GDM1 (cell line): ENCODE measurements at regions not wholly inside any gene's neighbourhood (a gene's known extent, or its start where the extent isn't known, plus 50 kb on each side); places are given as distances from the start of the nearest gene placed in this dataset.
"Not testable (repeated sequence)": the region's sequence is repeated elsewhere in the genome, so short reads cannot be mapped to it uniquely, and the experiment has no call there.

Experiments
- DNase-seq: peaks from one replicate; lab custom pipeline; 2025; lab: John Stamatoyannopoulos, UW

DNA sequence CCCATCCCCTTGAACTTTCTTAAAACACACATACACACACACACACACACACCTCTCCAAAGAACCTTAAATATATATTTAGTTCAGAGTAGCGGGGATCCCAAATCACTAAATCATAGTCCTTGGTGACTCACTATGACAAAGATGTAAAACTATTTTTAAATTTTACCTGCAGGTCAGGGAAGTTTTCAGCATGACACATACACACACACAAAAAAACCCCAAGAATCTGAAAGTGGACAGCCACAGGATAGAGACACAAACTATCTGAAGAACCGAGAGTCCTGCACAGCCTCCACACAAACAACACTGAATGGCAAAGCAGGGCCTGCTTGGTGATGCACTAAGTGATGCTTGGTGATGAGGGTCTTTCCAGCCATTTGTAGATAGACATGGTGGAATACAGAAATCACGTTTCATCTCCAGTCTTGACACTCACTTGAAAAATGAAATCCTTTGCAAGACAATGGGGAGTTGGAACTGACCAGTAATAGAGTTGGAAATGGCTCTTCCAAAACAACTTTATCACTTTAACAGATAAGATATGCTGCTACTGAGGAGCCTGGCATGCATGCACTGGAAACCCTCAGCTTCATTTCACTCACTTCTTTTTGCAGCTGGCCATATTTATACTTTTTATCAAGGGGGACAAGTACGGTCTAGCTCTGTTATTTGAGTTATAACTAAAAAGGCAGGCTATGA lies 307.3 kb downstream of the RAPGEF2 start:
- DNase-seq: no peak

GRCh38 chr4:159410891-159411290 lies 308.0 kb downstream of the RAPGEF2 start:
- DNase-seq: no peak

DNA sequence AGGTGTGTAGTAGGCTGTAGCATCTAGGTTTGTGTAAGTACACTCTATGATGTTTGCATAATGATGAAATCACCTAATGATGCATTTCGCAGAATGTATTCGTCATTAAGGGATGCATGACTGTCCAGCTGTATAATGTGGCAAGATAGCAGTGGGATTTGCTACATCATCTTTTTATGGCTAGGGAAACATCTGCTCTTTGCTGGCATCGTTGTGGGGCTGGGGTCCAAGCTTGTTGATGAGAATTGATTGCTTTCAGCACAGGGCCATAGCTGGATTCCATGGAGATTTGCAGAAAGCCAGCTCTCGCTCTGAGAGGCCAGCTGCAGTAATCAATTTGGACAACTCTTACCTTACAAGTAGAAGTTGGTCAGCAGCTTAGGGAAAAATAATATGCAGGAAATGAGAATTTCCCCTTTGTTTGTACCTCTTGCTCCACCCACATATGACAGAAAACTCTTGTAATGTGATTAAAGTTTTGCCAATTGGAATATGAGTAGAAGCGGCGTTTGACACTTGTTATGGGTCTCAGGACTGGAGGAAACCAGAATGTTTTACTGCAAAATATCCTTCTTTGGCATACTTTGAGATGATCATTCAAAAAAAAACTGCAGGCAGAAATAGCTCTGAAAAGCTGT lies 310.5 kb downstream of the RAPGEF2 start:
- no peak for DNase-seq

GRCh38 chr4:159414305-159414704 lies 311.4 kb downstream of the RAPGEF2 start:
- DNase-seq: no peak

DNA sequence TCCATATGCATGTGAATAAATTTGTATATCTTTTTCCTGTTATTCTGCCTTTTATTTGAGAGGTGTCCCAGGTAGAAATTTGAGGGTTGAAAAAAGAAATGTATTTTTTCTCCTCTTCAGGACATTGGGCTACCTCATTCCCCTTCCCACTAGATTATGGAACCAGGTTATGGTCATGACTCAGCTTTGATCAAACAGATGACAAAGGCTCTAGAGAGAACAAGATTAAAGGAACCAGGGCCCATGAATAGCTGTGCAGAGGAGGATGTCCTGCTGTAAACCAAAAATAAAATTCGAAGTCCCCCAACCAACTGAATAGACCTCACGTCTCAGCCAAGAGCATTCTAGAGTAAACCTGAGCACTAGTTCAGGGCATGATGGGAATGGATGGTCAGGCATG lies 313.2 kb downstream of the RAPGEF2 start:
- no peak for DNase-seq

DNA sequence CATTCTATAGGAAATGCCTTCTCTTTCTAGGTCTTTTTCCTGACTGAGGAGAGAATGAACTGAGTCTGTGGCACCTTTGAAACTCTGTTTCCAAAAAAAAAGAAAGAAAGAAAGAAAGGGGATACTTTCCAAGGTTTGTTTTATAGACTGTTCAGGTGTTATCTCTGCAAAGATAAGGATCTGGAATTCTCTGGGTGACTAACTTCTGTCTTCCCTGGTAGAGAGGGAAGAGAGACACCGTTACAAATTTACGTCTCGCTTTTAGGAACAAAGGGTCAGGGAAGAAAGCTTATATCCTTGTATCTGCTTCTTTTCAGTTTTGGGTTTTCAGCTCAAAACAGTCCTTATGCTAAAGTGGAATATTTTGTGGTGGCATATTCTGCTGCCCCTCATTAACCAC lies 314.1 kb downstream of the RAPGEF2 start:
- DNase-seq: no peak

DNA sequence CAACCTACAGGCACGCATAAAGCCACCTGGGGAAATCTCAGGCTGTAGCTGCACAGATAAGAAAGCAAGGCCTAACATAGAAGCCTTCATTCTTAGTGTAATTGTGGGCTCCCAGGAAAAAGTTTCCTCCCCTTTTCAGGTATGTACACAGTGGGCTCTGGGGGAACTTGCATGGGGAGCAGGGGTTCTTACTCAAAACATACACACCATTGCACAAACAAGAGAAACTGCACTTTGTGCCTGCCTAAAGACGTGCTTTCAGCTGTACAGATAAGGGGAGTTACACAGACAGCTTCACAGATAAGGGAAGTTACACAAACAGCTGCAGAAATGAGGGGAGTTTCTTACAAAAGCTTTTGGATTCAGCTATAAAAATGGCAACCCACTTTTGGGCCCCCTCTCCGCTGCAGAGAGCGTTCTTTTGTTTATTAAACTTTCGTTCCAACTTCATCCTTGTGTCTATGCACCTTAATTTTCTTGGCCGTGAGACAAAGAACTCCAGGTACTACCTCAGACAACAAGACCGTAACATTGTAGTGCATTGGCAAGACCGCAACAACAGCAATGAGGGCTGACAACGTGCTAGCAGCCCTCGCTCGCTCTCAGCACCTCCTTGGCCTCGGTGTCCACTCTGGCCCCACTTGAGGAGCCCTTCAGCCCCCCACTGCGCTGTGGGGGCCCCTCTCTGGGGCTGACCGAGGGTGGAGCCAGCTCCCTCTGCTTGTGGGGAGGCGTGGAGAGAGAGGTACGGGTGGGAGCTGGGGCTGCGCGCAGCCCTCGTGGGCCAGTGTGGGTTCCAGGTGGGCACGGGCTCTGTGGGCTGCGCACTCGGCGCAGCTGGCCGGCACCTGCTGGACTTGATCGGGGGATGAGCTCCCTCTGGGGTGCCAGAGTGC lies 317.5 kb downstream of the RAPGEF2 start:
- DNase-seq: no peak

DNA sequence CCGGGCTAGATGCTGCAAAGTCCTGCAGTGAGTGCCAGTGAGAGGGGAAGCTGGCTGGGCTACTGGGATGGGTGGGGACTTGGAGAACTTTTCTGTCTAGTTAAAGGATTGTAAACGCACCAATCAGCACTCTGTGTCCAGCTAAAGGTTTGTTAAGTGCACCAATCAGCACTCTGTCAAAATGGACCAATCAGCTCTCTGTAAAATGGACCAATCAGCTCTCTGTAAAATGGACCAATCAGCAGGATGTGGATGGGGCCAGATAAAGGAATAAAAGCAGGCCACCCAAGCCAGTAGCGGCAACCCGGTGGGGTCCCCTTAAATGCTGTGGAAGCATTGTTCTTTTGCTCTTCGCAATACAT lies 318.2 kb downstream of the RAPGEF2 start:
- not testable (repeated sequence) for DNase-seq

- no peak for DNase-seq
Observed at GRCh38 chr4:159422019-159422418, 319.1 kb downstream of the RAPGEF2 start.

- no peak for DNase-seq
Observed at GRCh38 chr4:159422626-159423025, 319.7 kb downstream of the RAPGEF2 start.

GRCh38 chr4:159425737-159426305 lies 322.9 kb downstream of the RAPGEF2 start:
- no peak for DNase-seq

- DNase-seq: no peak
Observed at GRCh38 chr4:159428293-159428692, 325.4 kb downstream of the RAPGEF2 start.

- no peak for DNase-seq
Observed at GRCh38 chr4:159428975-159429692, 326.3 kb downstream of the RAPGEF2 start.

GRCh38 chr4:159429693-159430035 lies 326.8 kb downstream of the RAPGEF2 start:
- DNase-seq: no peak

- no peak for DNase-seq
Observed at GRCh38 chr4:159430896-159431295, 328.0 kb downstream of the RAPGEF2 start.

- DNase-seq: no peak
Observed at GRCh38 chr4:159432436-159432835, 329.6 kb downstream of the RAPGEF2 start.

GRCh38 chr4:159433337-159433736 lies 330.5 kb downstream of the RAPGEF2 start:
- DNase-seq: no peak

- DNase-seq: no peak
Observed at GRCh38 chr4:159434114-159434870, 331.4 kb downstream of the RAPGEF2 start.

DNA sequence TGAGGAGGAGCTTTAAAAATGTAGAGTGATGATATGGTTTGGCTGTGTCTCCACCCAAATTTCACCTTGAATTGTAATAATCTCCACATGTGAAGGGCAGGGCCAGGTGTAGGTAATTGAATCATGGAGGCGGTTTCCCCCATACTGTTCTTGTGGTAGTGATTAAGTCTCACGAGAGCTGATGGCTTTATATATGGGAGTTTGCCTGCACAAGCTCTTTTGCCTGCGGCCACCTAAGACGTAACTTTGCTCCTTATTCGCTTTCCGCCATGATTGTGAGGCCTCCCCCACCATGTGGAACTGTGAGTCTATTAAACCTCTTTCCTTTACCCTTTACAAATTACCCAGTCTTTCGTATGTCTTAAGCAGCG lies 332.0 kb downstream of the RAPGEF2 start:
- DNase-seq: no peak

DNA sequence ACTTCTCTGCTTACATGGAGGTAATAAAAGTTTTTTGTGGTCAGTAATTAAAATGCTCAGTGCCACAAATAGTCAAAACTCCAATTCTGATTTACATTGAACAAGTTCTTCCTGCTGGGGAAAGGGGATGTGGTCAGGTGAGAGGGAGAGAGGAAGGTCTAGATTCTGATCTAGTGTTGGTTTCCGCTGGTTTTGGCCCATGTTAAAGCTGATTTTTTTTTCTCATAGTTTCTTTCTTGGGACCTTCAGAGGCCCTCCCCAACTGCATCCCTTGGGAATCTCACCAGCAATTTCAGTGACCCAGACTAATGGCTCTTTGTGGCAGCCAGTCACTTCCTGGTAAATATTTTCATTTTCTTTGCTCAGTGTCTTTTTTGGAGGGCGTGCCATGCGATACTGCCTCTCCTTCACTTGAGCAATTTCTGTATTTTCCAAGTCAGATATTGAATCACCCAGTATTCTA lies 332.7 kb downstream of the RAPGEF2 start:
- no peak for DNase-seq

DNA sequence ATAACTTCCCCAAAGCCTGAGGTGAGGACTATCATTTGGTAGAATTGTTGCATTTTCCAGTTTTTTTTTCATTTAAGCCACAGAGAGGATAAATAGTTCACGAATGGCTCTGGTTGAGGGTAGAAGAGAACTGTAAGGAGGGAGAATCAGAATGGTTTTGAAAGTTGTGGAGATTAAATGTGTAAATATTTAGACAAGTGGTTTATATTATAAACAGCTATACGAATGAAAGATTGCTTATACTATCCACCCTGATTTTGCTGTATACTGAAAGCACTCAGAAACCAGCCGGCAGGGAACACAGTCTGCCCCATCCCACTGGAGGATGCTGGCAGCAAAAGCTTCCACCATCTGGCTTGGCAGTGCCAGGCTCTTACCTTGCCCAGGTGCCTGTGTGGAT lies 341.1 kb downstream of the RAPGEF2 start:
- DNase-seq: no peak
